HG03354 (cell line): ENCODE measurements at regions not wholly inside any gene's neighbourhood (a gene's known extent, or its start where the extent isn't known, plus 50 kb on each side); places are given as distances from the start of the nearest gene placed in this dataset.
"Not testable (repeated sequence)": the region's sequence is repeated elsewhere in the genome, so short reads cannot be mapped to it uniquely, and the experiment has no call there.

Experiments used
- ATAC-seq: cut with Tn5 transposase; IDR thresholded peaks from one replicate; pipeline ENCODE4 v1.9.1; 2021; ENCODE audit warnings: mild to moderate bottlenecking; ENCODE audit not compliant: unreplicated experiment, poor library complexity, severe bottlenecking

DNA sequence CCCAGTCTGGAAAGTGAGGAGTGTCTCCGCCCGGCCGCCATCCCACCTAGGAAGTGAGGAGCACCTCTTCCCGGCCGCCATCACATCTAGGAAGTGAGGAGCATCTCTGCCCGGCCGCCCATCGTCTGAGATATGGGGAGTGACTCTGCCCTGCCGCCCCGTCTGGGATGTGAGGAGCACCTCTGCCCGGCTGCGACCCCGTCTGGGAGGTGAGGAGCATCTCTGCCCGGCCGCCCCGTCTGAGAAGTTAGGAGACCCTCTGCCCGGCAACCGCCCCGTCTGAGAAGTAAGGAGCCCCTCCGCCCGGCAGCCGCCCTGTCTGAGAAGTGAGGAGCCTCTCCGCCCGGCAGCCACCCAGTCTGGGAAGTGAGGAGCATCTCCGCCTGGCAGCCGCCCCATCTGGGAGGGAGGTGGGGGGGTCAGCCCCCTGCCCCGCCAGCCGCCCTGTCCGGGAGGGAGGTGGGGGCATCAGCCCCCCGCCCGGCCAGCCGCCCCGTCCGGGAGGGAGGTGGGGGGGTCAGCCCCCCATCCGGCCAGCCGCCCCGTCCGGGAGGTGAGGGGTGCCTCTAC, 671.8 kb upstream of the IMPG1 start:
- ATAC-seq: not testable (repeated sequence)

DNA sequence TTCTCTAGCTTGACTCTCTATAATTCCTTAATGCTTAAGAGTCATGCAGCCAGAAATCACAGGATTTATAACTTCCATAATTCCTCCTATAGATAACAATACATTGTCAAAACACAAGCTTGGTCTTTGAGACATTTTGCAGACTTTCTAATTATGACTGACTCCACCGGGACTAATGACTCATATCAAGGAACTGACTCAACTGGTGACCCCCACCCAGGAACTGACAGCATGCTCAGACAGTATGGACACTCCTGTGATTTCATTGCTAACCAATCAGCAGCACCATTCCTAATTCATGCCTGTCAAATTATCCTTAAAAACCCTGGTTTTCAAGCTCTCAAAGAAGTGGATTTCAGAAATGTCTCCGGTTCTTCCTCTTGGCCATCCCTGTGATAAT, 670.5 kb upstream of the IMPG1 start:
- ATAC-seq: no peak

DNA sequence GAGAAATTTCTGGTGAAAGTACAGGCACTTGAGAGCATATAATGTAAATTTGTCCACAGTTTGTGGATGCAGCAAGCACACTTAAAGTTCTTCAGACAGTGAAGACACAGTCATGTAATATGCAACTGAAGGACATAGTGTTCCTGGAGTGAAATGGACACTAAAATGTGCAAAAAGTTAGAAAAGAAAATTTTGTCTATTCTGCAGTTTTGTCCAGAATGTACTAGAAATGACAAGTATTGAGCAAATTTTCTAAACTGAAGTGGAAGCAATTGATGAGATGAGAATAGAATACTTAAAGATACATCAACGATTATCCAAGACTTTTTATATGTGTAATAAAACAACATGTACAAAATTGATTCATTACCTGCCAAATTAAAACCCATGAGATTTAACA, 647.0 kb upstream of the IMPG1 start:
- ATAC-seq: no peak

- ATAC-seq: no peak
Observed at GRCh38 chr6:76708641-76709331, 636.3 kb upstream of the IMPG1 start.

- ATAC-seq: no peak
Observed at GRCh38 chr6:76707630-76708029, 635.2 kb upstream of the IMPG1 start.

GRCh38 chr6:76706631-76707030, 634.2 kb upstream of the IMPG1 start:
- no peak for ATAC-seq

GRCh38 chr6:76706086-76706485, 633.6 kb upstream of the IMPG1 start:
- no peak for ATAC-seq

DNA sequence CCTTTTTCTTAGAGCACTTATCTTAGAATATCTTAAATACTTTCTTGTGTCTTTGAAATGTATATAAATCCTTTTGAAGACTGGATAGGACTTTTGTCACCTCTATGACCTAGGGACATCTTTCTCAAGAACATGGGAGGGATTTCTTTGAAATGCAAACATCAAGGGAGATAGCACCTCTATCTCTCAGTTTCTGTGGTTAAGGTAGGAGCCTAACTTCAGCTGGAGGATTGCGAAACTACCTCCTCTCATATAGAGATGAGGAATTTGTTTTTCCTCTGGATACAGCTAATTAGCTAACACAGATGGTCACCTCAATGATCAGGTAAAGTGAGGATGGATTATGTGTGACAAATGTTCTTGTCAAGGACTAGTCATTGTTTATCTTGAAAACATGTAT, 631.3 kb upstream of the IMPG1 start:
- ATAC-seq: no peak

DNA sequence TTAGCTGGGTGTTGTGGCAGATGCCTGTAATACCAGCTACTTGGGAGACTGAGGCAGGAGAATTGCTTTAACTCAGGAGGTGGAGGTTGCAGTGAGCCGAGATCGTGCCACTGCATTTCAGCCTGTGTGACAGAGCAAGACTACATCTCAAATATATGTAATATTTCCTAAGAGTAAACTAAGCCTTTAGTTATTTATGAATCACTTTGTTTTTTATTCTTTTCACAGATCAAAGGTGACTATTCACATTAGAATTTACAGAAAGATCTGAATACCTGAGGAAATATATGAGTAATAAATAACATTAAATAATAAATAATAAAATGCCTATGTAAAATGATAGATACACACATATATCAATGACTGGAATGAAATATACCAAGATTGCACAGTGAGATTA, 630.8 kb upstream of the IMPG1 start:
- no peak for ATAC-seq

- no peak for ATAC-seq
Observed at GRCh38 chr6:76702187-76702586, 629.7 kb upstream of the IMPG1 start.

GRCh38 chr6:76701610-76702009, 629.1 kb upstream of the IMPG1 start:
- ATAC-seq: no peak

GRCh38 chr6:76697585-76697984, 625.1 kb upstream of the IMPG1 start:
- ATAC-seq: no peak

GRCh38 chr6:76694795-76695194, 622.3 kb upstream of the IMPG1 start:
- no peak for ATAC-seq

DNA sequence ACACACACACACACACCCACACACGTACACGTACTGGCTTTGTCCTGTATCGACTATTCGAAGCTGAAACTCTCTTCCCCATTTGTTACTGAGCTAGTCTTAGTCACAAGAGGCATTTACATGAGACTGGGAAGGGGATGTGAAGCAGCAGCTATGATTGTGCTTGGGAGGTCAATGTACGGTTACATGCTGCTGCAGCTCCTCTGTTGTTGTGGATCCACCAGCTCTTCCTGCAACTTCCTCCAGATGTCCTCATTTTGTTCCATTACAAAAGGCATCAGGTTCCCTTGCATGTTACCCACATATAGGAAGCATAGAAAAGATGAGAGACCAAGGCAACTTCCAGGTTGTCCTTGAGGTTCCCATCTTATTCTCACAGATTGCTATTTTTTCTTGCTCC, 612.4 kb upstream of the IMPG1 start:
- no peak for ATAC-seq

DNA sequence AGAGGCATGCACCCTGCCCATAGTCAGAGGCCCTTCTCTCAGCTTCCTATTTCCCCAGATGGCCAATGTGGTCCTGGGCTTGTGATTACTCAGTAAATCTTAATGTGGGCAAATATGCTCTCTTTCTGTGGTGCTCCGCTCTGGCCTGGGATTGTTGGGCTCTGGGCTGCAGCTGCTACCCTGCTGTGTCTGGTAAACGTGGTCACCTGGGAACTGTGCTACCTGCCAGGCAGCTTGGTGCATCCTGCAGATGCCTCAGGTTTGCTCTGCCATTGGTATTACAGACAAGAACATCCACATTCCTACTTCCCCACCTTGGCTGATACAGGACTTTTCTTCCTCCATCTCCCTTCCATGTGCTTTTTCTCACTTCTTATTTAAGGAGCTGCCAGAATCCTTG, 611.5 kb upstream of the IMPG1 start:
- ATAC-seq: no peak

DNA sequence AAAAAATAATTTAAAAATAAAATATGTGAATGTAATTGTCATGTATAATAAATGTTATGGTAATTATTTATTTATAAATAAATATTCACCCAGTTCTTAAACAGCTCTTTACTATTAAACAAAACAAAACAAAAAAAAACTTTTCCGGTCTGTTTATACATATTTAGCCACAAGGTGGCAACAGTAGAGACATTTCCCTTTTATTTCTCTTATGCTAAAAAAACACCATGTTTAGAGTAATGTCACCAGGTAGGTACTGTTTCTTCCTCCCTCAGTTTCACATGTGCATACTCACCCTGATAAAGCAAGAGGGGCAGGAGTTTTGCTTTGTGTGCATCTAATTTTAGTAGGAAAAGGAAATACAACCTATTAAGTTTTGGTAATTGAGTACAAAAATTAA, 610.4 kb upstream of the IMPG1 start:
- no peak for ATAC-seq

DNA sequence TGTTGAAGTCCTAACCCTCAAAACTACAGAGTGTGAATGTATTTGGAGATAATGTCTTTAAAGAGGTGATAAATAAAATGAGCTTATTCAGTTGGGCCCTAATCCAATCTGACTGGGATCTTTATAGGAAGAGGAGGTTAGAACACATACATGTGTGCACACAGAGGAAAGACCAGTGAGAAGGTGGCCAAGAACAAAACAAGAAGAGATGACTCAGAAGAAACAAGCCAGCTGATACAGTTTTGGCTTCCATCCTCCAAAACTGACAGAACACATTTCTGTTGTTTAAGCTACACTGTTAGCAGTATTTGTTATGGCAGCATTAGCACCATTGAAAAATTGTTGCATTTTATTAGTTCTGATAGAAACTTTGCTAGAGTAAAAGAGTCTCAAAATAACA, 609.3 kb upstream of the IMPG1 start:
- ATAC-seq: no peak

- peak; percentile 50 for ATAC-seq
Observed at GRCh38 chr6:76677017-76677416, 604.6 kb upstream of the IMPG1 start.

DNA sequence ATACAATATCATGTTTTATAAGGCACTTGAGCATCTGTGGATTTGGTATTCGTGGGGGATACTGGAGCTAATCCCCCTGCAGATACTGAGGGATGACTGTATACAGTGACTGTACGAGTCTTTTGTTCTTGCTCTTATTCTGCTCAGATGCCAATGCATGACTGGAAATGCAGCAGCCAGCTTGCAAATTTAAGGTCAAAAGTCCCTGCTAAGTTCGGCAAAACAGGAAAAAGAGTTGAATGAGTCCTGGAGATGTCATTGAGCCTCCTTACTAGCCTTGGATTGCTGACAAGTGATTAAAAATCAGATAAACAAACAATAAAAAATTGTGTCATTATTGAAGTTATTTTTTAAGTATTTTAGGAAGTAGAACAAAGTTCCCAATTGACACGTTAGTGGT, 599.3 kb upstream of the IMPG1 start:
- ATAC-seq: no peak

GRCh38 chr6:76644231-76644630, 571.8 kb upstream of the IMPG1 start:
- ATAC-seq: no peak

- ATAC-seq: no peak
Observed at GRCh38 chr6:76639941-76640340, 567.5 kb upstream of the IMPG1 start.

GRCh38 chr6:76634695-76635094, 562.2 kb upstream of the IMPG1 start:
- no peak for ATAC-seq
